Activated CD4-positive, CD25-positive, alpha-beta regulatory T cell treated with anti-CD3 and anti-CD28 coated beads, Interleukin-2, amount 50 U/mL, for 72 hours (primary cell): ENCODE measurements at regions not wholly inside any gene's neighbourhood (a gene's known extent, or its start where the extent isn't known, plus 50 kb on each side); places are given as distances from the start of the nearest gene placed in this dataset.

Experiments used
- DNase-seq: peaks from one replicate; pipeline ENCODE4 v3.0.0; 2021

DNA sequence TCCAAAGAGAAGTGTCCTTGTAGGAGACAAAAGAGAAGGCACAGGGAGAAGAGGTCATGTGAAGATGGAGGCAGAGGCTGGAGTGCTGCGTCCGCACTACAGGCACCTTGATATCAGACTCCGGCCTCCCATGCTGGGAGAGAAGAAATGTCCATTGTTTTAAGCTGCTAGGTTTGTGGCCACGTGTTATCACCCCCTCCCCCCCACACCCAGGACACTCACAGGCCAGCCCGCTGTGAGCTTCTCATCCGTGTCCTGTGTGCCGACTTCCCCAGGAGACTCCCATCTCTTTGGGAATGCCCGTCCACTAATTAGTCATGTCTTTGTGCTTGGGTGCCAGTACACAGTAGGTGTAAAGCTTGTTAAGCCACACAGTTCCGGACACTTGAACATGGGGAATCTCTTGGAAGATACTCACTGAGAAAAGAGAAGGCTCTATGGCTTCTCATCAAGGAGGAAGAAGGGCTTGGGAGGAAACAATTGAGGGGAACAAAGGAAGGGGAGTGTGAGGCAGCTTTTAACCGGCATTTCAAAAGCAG, 1234.7 kb downstream of the TBC1D22A start:
- DNase-seq: no peak

DNA sequence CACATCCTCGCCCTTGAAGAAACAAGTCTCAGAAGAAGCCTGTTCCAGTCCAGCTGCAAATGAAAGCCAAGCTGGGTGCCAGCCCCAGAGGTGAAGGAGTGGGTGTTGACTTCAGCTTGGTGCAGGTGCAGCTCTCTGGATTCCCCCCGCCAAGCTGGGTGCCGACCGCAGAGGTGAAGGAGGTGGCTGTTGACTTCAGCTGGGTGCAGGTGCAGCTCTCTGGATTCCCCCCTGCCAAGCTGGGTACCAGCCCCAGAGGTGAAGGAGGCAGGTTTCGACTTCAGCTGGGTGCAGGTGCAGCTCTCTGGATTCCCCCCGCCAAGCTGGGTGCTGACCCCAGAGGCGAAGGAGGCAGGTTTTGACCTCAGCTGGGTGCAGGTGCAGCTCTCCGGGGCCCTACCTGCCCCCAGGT, 1234.0 kb downstream of the TBC1D22A start:
- no peak for DNase-seq

DNA sequence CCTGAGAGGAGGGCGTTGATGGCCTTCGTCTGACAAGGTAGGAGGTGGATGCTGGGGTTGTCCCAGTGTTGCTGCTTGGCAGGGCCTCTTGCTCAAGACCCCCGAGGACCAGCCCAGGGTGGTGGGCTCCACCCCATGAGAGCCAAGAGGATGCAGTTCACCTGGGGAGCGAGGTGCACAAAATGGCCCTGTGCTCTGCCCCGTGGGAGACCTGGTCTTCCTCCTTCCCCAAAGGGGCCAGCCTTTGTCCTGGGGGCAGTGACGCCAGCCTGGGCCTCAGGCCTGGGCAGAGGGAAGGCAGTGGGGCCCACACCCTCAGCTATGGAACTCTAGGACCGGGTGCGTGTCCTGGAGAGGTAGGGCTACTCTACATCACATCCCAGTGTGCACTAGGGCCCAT, 1233.3 kb downstream of the TBC1D22A start:
- DNase-seq: no peak

DNA sequence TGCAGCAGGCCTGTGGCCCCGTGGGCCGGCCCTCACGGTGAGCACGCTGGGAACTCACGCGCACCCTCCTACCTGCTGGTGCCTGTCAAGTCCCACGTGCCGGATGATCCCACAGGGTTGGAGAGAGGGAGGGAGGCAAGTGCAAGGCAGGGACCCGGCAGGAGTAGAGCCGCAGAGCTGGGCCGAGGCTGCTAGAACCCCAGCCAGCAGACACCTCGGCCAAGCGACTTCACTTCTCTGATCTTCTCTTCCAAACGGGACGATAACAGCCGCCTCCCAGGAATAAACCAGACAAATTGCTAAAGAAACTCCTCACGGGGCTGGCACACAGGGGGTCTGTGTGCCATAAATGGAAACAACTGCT, 1232.8 kb downstream of the TBC1D22A start:
- DNase-seq: no peak

DNA sequence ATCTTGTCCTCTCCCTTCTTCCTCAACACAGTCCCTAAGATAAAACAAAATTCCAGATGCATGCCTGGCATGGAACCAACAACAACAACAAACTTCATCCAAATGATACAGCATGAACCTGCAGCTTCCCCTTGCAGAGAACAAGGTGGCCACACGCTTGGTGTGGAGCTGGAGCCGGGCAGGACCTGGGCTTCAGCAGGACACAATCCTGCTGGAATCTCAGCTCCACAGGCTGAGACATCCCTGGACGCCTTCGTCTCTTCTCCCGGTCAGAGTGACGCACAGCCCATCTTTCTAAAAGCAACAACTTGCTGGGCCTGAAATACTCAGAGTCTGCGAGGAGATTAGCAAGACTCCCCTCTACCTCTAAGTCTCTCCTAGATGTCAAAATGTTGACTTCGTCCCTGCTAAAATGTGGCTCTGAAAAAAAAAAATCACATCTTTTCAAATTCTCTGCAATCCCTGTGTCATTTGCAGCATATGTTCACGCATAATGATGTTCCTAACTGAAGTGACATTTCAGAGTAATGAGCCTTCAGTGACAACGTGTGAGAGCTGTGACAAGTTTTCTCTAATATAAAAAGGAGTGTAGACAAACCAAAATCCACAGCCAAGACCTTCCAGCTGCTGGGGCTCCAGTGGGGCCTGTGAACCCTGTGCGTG, 1232.3 kb downstream of the TBC1D22A start:
- no peak for DNase-seq

DNA sequence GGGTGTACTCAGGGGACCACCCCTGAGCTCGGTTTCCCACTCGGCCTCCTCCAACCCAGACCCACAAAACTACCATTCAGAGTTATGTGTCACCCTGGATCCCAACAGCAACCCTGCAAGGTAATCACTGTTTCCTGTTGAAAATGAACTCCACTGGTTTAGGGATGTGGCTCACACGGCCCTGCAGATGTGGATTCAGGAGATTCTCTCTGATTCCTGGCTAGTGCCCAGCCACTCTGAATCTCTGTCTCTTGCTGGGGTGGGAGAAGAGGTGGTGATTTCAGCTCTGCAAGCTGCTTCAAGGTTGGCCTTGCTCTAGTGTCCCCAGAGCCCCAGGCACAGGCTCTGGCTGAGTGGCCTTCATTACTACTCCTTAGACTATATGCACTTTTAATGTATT, 1231.6 kb downstream of the TBC1D22A start:
- no peak for DNase-seq

DNA sequence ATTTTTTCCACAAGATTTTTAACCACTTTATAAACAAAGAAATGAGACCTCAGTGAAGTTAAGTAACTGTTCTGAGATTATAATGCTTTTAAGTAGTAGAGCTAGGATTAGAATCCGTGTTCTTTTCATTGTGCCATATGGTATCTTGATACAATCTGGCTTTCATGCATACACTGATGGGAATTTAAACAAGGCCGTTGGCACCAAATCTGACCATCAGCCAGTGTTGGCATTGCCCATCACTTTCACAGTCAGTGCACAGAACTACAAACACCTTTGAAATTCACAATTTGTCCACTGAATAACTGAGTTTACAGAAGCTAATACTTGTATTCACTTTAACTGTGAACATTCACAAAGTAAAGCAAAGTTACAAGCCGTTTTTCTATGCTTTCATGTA, 1228.0 kb downstream of the TBC1D22A start:
- no peak for DNase-seq

DNA sequence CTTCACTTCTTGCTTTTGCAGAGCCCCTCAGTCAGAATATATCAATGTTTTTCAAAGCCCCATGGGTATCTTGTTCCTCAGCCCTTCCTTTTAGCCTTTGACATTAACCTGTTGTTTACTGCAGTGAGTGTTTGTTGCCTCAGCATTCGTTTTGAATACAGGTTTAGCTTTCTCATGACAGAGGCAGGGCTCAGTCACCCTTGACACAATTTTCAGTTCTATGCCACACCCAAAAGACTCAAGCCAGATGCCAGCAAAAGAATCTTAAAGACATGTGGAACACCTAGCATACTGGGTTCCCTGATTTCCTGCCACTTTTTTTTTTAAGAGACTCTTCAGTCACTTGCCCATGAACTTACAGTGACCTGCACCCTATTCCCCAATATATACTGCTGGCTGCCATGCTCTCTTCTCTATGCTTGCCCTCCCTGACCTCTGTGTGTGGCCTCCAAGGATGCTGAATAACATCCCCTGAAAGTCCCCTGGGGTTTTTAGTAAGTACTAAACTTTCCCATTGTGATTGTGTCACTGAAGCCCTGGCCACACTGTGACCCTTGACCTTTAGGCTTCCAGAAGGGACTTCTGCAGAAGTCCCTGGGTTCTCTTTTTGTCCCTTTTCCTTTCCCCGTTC, 1225.5 kb downstream of the TBC1D22A start:
- DNase-seq: no peak

DNA sequence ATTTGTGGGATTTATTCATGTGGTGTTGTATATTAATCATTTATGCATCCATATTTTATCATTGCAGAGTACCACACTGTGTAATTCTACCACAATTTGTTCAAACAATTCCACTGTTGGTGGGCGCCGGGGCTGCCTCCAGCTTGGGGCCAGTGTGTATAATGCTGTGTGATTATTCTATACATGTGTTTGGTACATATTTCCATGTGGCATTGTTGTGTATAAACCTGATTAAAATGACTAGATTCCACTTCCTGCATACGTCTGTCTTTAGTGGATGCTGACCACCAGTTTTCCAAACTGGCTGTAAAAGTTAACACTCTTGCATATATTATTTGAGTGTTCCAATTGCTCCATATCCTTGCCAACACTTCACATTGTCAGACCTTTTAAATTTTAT, 1213.8 kb downstream of the TBC1D22A start:
- DNase-seq: no peak

DNA sequence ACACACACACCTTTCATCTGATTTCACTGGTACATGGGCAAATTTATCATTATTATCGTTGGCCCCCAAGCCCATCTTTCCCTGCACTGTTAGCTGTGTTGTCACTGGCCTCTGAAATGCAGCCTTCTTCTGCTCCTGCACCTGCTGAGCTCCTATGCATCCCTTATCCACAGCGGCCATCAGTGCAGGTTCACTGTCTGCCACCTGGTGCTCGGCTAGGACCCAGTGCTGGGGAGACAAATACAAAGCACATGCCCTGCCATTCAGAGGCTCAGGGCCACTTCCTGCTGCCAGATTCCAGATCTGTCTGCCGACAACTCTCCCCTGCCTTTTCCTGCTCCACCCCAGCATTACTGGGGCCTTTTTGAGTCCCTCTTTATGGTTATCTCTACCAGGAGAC, 1205.4 kb downstream of the TBC1D22A start:
- no peak for DNase-seq

DNA sequence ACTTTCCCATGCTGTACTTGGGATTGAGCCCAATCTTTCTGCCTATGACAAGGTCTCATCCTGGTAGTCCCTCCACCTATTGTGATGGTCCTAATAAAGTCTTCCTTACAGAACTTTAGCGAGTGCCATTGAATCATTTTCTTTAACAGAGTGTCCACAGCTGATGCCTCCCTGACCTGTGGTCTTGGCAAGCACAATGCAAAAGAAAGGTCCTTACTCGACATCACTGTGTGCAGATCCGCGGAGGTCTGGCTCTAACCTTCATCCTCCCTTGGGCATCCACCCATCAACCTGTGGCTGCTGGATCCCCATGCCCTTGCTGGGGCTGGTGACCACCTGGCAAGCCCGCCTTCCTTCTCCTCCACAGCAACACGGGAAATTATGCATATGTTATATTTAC, 1203.9 kb downstream of the TBC1D22A start:
- DNase-seq: no peak

DNA sequence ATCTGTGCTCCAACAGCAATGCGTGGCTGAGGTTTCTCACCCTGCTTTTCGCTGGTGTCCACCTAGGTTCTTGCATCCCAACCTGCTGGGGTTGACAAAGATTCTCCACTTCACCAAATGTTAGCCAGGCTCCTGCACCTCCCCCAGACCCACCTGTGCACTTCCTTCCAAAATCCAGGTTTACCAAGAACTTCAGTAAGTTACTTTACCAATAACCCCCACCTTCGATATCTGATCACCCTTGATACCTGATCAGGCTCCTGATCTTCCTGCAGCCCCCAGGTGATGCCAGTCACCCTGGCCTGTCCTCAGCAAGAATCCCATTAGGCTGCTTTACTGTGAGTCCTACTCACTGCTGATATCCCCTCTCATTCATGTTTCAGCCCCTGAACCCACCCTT, 1203.4 kb downstream of the TBC1D22A start:
- DNase-seq: no peak

DNA sequence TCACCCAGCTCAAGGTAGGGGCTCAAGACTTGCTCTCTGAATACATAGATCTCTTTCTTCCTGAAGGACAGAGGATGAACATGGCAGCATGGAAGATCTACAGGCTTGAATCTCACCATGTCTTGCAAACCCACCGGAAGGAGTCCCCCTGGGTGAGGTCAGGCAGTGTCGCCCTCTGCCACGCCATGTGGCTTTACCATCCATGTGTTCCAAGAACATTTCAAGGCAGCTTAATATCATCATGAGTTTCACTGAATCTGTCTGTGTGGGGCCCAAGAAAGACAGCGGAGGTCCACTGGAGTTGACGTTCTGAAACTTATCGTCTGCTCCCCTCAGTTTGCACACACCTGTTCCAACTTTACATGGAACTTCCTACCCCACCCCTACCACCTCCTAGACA, 1202.6 kb downstream of the TBC1D22A start:
- no peak for DNase-seq

DNA sequence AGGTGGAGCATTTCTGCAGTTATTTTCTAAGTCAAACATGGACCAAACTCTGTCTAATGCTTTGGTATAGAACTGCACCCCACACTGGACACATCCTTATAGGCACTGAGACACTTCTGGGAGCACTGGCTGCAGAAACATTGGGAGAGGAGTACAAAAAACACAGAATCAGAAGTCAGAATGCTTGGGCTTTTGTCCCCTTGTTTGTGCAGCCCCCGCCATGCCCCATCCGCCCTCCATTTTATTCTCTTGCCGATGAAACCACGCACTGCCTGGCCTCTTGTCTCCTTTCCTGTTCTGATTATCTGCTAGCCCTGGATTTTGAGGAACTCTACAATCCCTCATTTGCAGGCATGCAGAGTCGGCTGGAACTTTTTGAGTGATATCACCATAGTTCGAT, 1201.2 kb downstream of the TBC1D22A start:
- no peak for DNase-seq

DNA sequence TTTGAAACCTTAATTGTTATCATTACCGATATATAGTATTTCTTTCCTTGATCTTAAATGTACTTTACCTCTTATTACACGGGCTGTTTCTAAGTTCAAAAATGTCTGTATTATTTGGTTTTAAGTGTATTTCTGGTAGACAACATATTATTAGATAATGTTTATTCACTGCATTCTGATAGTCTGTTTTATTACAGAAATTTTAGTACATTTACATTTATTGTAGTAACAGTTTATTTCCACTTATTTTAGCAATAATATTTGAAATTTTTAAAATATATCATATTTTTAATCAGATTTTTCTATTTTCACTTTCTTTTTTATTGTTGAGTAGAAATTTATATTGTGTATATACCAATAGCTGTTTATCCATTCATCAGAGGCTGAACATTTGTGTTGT, 1195.2 kb downstream of the TBC1D22A start:
- no peak for DNase-seq

DNA sequence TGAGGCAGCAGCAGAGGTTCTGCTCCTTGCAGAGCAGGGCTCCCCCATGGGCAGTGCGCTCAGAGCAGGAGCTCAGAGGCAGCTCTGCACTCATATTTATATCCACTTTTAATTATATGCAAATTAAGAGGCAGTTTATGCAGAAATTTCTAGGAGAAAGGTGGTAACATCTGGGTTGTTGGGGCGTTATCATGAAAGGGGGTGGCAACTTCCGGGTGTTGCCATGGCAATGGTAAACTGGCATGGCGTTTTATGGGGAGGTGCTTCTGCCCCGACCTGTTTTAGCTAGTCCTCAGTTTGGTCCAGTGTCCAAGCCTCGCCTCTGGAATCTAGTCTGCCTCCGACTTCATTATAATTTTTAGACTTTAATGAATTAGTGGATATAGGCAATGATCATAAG, 1191.7 kb downstream of the TBC1D22A start:
- no peak for DNase-seq

DNA sequence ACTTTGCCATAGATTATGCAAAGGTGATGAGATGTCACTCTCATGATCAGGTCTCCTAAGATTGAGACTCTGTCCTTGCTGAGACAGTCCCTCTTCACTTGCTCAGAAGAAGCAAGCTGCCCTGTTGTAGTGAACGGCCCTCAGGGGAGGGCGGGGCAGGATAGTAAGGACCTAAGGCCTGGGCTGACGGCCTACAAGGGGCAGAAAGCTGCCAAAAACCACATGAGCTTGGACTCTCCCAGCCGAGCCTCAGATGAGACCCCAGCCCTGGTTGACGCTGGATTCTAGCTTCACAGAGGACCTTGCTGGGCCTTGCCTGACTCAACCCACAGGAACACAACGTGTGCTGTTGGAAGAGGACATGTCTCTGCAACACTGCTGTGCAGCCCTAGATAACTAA, 1182.5 kb downstream of the TBC1D22A start:
- no peak for DNase-seq

DNA sequence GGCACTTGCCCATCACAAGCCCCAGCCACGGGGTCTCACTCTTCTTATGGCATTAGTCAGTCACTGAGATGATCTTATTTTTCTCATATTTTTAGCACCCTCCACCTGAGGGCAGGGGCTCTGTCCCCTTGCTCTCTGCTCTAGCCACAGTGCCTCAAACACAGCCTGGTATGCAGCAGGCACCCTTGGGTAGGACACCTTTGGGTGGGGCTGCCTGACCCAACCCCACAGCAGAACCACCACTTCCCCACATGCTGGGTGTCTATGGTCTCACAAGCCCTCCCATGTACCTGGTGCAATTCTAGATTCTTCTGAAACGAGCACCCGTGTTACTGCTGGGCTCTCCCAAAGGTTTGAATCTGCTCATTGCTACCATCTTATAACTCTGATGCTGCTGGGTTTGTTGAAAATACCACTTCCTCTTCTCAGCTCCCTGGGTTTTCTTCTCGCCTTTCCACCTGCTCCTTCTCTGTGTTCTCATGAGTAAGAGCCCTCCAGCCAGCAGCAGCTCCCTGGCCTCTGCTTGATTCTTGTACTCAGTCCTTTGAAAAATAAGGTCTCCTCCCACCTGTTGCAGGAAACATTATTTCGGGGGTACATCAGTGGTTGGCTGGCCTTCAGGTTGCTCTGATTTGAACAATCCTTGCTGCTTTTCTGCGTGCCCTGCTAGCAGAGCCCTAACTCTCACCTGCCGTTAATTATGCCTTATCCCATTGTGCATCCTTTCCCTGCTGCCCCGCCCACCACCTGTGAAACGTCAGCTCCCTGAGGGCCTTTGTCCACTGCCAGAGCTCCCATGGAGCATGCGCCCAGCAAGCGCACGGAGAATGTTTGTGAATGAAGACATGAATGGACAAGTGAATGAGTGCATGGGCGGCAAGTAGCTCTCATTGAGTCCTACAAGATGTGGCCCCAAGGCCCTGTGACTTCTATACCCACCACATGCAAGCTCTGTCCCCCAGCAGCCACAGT, 1181.6 kb downstream of the TBC1D22A start:
- no peak for DNase-seq

DNA sequence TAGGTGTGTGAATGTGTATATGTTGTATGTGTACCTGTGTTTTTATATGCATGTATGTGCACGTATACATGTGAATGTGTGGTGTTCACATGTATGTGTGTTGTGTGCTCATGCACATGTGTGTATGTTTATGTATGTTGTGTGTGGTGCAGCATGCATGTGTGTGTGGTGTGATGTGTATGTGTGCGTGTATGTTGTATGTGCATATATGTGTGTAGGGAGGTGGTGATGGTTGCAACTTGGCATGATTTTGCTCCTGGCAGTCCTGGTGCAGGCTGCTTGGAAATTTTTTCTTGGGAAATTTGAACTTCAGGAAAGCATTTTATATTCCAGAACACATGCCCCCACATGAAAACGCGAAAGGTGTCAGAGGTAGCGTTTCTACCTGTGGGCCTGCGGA, 1177.8 kb downstream of the TBC1D22A start:
- no peak for DNase-seq

DNA sequence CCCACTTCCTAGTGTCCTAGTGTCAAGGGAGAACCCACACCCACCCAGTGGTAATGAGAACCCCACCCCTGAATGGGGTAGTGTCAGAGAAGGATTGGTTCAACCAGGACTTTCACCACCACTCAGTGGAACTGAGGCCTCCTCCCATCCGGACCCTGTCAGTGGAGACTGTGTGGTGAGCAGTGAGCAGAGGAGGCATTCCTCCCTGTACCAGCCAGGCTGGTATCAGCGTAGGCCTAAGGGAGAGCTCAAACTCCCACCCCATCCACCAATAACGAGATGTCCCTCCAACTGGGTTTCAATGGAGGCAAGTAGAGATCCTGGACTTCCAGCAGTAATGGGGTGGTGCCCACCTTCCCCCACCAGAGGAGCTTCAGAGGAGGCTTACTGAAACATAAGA, 1171.4 kb downstream of the TBC1D22A start:
- no peak for DNase-seq

DNA sequence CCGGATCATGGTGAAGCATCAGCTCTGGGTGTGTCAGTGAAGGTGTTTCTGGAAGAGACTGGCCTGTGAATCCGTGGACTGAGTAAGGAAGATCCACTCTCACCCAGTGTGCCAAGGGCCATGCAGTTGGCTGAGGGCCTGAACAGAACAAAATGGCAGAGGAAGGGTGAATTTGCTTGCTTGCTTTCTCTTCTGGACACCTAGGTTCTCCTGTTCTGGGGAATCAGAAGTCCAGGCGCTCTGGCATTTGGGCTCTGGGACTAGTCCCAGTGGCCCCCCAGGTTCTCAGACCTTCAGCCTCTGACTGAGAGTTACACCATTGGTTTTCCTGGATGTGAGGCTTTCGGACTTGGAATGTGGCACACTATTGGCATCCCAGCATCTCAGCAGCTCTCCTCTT, 1170.8 kb downstream of the TBC1D22A start:
- no peak for DNase-seq

DNA sequence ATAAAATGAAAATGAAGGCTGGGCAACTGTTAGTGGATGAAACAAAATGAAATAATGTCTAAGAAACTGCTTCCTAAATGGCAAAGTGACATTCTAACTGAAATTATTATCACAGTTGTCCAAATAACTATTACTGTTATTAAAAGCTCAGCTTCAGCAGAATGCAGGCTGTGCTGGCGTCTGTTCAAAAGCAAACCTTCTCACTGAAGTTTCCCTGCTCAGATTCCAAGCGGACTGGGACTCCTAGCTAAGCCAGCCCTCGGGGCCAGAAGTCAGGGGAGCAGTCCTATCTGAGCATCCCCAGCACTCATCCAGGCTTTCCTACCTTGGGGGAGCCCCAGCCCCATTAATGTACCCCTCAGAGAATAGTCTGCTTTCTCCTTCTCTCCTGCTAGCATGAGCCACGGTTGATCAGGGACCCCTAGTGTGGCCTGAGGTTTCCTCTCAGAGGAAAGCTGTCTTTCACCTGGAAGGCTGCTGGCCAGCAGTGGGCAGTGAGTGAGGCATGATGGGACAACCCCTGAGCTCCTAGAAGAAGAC, 1167.3 kb downstream of the TBC1D22A start:
- no peak for DNase-seq

DNA sequence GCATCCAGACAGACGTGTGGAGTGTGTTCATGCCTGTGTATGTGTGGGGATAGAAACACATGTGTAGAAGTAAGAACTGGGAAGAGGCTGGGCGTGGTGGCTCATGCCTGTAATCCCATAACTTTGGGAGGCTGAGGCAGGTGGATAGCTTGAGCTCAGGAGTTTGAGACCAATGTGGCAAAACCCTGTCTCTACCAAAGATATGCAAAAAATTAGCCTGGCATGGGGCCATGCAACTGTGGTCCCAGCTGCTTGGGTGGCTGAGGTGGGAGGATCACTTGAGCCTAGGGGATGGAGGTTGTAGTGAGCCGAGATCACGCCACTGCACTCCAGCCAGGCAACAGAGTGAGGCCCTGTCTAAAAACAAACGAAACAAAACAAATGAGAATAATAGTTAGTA, 1166.6 kb downstream of the TBC1D22A start:
- no peak for DNase-seq

DNA sequence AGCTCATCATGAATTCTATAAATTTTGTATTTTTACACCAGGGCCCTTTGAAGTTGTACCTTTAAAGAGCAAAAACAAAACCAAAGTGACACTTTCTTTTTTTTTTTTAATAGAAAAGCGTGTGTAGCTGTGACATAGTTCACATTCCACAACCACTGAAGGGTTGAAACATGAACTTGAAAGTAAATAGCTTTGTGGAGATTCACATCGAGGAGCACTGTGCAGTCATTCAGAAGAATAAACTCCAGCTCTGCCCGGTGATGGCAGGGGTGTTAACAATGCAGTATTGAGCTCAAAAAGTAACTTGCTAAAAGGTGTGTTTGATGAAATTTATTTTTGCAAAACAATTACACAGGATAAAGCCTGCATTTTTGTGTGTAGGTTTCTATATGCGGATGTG, 1166.2 kb downstream of the TBC1D22A start:
- no peak for DNase-seq
